ENCODE measurements at regions not wholly inside any gene's neighbourhood (a gene's known extent, or its start where the extent isn't known, plus 50 kb on each side); places are given as distances from the start of the nearest gene placed in this dataset.
"Not testable (repeated sequence)": the region's sequence is repeated elsewhere in the genome, so short reads cannot be mapped to it uniquely, and the experiment has no call there.

GRCh38 chr17:77086433-77087010 lies 54.2 kb upstream of the SEC14L1 start:
- DNase-seq (ENCODE audit: low spot score), result peak; percentile 79

- DNase-seq (ENCODE audit: low spot score), result no peak
These were observed 52.9 kb upstream of the SEC14L1 start for GRCh38 chr17:77087650-77088454.

GRCh38 chr17:77088455-77089123 lies 52.2 kb upstream of the SEC14L1 start:
- DNase-seq (ENCODE audit: low spot score), result peak; percentile 93

- DNase-seq (ENCODE audit: low spot score), result peak; percentile 8
These were observed 51.7 kb upstream of the SEC14L1 start for GRCh38 chr17:77089124-77089490.

- DNase-seq (ENCODE audit: low spot score), result not testable (repeated sequence)
These were observed 50.8 kb upstream of the SEC14L1 start for GRCh38 chr17:77089949-77090348.

- DNase-seq (ENCODE audit: low spot score), result no peak
These were observed 50.3 kb upstream of the SEC14L1 start for GRCh38 chr17:77090476-77090875.
